Ishikawa (cell line): ENCODE measurements at regions not wholly inside any gene's neighbourhood (a gene's known extent, or its start where the extent isn't known, plus 50 kb on each side); places are given as distances from the start of the nearest gene placed in this dataset.

Experiments used
- CEBPB ChIP-seq: IDR thresholded peaks from 2 replicates; pipeline ENCODE4 v1.6.1; 2012
- CREB1 ChIP-seq: IDR thresholded peaks from 2 replicates; pipeline ENCODE4 v1.6.1; 2012; ENCODE audit warnings: low read depth
- EGR1 ChIP-seq: IDR thresholded peaks from 2 replicates; pipeline ENCODE4 v1.6.1; 2012
- EP300 ChIP-seq: IDR thresholded peaks from 2 replicates; pipeline ENCODE4 v1.6.1; 2012; ENCODE audit warnings: borderline replicate concordance
- FOXM1 ChIP-seq: IDR thresholded peaks from 2 replicates; pipeline ENCODE4 v1.6.1; 2012; ENCODE audit warnings: low read depth, borderline replicate concordance
- MAX ChIP-seq: IDR thresholded peaks from 2 replicates; pipeline ENCODE4 v1.6.1; 2012
- NFIC ChIP-seq: IDR thresholded peaks from 2 replicates; pipeline ENCODE4 v1.6.1; 2012
- RAD21 ChIP-seq: IDR thresholded peaks from 2 replicates; pipeline ENCODE4 v1.6.1; 2012; ENCODE audit warnings: low read depth
- TAF1 ChIP-seq: IDR thresholded peaks from 2 replicates; pipeline ENCODE4 v1.6.1; 2012; ENCODE audit warnings: low read depth, mild to moderate bottlenecking
- TCF12 ChIP-seq: IDR thresholded peaks from 2 replicates; pipeline ENCODE4 v1.6.1; 2012; ENCODE audit warnings: low read depth
- TEAD4 ChIP-seq: IDR thresholded peaks from 2 replicates; pipeline ENCODE4 v1.6.1; 2012
- USF1 ChIP-seq: IDR thresholded peaks from 2 replicates; pipeline ENCODE4 v1.6.1; 2012
- YY1 ChIP-seq: IDR thresholded peaks from 2 replicates; pipeline ENCODE4 v1.6.1; 2012; ENCODE audit warnings: low read depth
- ZBTB7A ChIP-seq: IDR thresholded peaks from 2 replicates; pipeline ENCODE4 v1.6.1; 2012; ENCODE audit warnings: low read depth
- TF ChIP-seq, protein P1 (sequence below): IDR thresholded peaks from 2 replicates; pipeline ENCODE4 v1.6.1; 2012; ENCODE audit warnings: low read depth, mild to moderate bottlenecking

DNA sequence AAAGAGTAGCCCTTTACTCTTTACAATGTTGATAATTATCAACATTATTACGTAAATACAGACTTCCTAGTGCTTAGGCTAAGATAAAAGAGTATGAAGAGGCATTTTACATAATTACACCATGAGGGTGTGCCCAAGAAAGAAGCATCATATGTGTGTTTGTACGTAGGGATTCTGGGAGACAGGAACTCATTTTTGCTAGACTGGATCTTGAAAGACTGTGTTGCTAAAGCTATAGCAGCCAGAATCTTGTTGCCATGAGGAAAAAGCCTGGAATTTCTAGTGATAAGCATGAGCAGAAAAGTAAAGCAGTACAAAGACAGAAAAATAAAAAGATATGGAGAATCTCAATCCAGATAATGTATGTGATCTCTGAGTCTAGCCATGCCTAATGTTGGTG is 72.1 kb downstream of the JRKL start:
- no peak for TF ChIP-seq USF1
- no peak for TF ChIP-seq MAX
- TF ChIP-seq, protein P1, sequence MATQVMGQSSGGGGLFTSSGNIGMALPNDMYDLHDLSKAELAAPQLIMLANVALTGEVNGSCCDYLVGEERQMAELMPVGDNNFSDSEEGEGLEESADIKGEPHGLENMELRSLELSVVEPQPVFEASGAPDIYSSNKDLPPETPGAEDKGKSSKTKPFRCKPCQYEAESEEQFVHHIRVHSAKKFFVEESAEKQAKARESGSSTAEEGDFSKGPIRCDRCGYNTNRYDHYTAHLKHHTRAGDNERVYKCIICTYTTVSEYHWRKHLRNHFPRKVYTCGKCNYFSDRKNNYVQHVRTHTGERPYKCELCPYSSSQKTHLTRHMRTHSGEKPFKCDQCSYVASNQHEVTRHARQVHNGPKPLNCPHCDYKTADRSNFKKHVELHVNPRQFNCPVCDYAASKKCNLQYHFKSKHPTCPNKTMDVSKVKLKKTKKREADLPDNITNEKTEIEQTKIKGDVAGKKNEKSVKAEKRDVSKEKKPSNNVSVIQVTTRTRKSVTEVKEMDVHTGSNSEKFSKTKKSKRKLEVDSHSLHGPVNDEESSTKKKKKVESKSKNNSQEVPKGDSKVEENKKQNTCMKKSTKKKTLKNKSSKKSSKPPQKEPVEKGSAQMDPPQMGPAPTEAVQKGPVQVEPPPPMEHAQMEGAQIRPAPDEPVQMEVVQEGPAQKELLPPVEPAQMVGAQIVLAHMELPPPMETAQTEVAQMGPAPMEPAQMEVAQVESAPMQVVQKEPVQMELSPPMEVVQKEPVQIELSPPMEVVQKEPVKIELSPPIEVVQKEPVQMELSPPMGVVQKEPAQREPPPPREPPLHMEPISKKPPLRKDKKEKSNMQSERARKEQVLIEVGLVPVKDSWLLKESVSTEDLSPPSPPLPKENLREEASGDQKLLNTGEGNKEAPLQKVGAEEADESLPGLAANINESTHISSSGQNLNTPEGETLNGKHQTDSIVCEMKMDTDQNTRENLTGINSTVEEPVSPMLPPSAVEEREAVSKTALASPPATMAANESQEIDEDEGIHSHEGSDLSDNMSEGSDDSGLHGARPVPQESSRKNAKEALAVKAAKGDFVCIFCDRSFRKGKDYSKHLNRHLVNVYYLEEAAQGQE, result no peak
- no peak for TF ChIP-seq EP300
- no peak for TF ChIP-seq TAF1
- TF ChIP-seq YY1, result no peak
- TF ChIP-seq CEBPB, result no peak
- no peak for TF ChIP-seq EGR1
- TF ChIP-seq NFIC, result no peak
- TF ChIP-seq CREB1, result no peak
- no peak for TF ChIP-seq TCF12
- TF ChIP-seq FOXM1, result no peak
- TF ChIP-seq RAD21, result no peak

GRCh38 chr11:96464700-96465307 is 75.0 kb downstream of the JRKL start:
- peak; percentile 86 for TF ChIP-seq RAD21
- no peak for TF ChIP-seq EP300

GRCh38 chr11:96465512-96465911 is 75.7 kb downstream of the JRKL start:
- 0 out of 2 replicates have a peak, but pooled peaks have one; percentile 32 for TF ChIP-seq NFIC
- TF ChIP-seq MAX, result no peak

DNA sequence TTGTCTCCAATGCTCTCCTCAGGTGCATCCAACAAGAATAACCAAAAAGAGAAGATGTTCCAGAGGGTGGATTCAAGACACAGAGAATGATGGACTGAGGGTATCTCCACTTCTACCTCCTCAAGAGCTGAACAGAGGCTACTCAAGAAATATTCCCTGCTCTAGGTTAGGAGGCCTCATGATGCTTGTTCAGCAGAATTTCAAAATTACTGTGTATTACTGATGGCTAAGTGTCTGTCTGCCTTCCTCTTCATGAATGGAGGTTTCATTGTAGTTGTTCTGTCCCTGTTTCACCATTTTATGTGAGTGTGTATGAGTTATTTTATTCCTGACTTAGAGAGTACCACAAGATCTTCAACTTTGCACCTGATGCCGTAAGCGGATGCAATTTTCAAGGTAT is 76.8 kb downstream of the JRKL start:
- TF ChIP-seq CEBPB (no peak), FOXM1 (no peak), EP300 (no peak), CREB1 (no peak), MAX (no peak), TCF12 (no peak), TAF1 (no peak), NFIC (no peak), RAD21 (no peak), USF1 (no peak), TEAD4 (no peak), EGR1 (no peak), ZBTB7A (no peak), YY1 (no peak)
- TF ChIP-seq, protein P1, result no peak

DNA sequence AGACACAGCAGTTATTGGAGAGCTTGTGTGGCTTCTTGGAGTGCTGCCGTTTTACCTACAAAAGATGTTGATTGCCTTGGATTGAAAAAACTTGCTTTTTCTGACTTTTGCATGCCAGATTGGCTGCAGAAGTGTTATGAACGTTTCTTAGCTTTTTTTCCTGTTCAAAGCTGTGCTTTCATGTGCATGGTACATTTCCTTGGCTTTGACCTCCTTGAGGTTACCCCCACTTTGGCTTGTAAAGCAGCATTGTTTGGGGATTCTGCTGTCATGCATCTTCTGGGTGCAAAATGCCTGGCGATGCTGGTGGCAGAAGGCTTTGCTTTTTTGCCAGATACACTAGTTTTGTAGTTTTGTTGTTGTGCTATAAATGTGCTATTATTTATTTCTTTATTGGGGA is 80.0 kb downstream of the JRKL start:
- TF ChIP-seq ZBTB7A (no peak), EGR1 (no peak), RAD21 (no peak), YY1 (no peak), USF1 (no peak), CREB1 (no peak), NFIC (no peak), TCF12 (no peak), CEBPB (no peak), MAX (no peak), TAF1 (no peak), EP300 (no peak), TEAD4 (no peak)
- TF ChIP-seq, protein P1, result no peak
